CD4-positive, alpha-beta T cell treated with Interleukin-4 for 1 hour (primary cell): ENCODE measurements at regions not wholly inside any gene's neighbourhood (a gene's known extent, or its start where the extent isn't known, plus 50 kb on each side); places are given as distances from the start of the nearest gene placed in this dataset.
"Not testable (repeated sequence)": the region's sequence is repeated elsewhere in the genome, so short reads cannot be mapped to it uniquely, and the experiment has no call there.

Source experiments
- DNase-seq, 2 donors: peaks; one replicate each; pipeline ENCODE4 v3.0.0-alpha.2; 2020 to 2022

- DNase-seq: no peak
These were observed 90.8 kb upstream of the USP25 start for GRCh38 chr21:15638856-15639549.

GRCh38 chr21:15640113-15640512 is 89.7 kb upstream of the USP25 start:
- DNase-seq: not testable (repeated sequence)

GRCh38 chr21:15644489-15644888 is 85.3 kb upstream of the USP25 start:
- no peak for DNase-seq

GRCh38 chr21:15645830-15646229 is 84.0 kb upstream of the USP25 start:
- DNase-seq: no peak

- no peak for DNase-seq
These were observed 79.0 kb upstream of the USP25 start for GRCh38 chr21:15650735-15651134.

- DNase-seq: no peak
These were observed 78.6 kb upstream of the USP25 start for GRCh38 chr21:15651172-15651571.

- DNase-seq: no peak
These were observed 76.1 kb upstream of the USP25 start for GRCh38 chr21:15653710-15654109.

GRCh38 chr21:15654171-15654570 is 75.6 kb upstream of the USP25 start:
- no peak for DNase-seq

GRCh38 chr21:15659753-15660422 is 69.9 kb upstream of the USP25 start:
- no peak for DNase-seq

GRCh38 chr21:15660423-15660804 is 69.4 kb upstream of the USP25 start:
- DNase-seq: no peak

- DNase-seq: no peak
These were observed 62.8 kb upstream of the USP25 start for GRCh38 chr21:15667010-15667409.

- no peak for DNase-seq
These were observed 62.0 kb upstream of the USP25 start for GRCh38 chr21:15667819-15668218.

- no peak for DNase-seq
These were observed 60.5 kb upstream of the USP25 start for GRCh38 chr21:15669247-15669646.

GRCh38 chr21:15671188-15671587 is 58.6 kb upstream of the USP25 start:
- no peak for DNase-seq

GRCh38 chr21:15672578-15672977 is 57.2 kb upstream of the USP25 start:
- not testable (repeated sequence) for DNase-seq

GRCh38 chr21:15676935-15677334 is 52.8 kb upstream of the USP25 start:
- no peak for DNase-seq

- DNase-seq: no peak
These were observed 50.2 kb upstream of the USP25 start for GRCh38 chr21:15679630-15680029.
